Mesothelial cell of epicardium (in vitro differentiated cells): ENCODE measurements at regions not wholly inside any gene's neighbourhood (a gene's known extent, or its start where the extent isn't known, plus 50 kb on each side); places are given as distances from the start of the nearest gene placed in this dataset.
"Not testable (repeated sequence)": the region's sequence is repeated elsewhere in the genome, so short reads cannot be mapped to it uniquely, and the experiment has no call there.

ENCODE experiments used
- DNase-seq, 2 experiments: peaks; one replicate each; pipeline ENCODE4 v3.0.0; 2021; ENCODE audit warnings: low spot score in 2 of 2; ENCODE audit not compliant: unreplicated experiment in 2 of 2
- H3K27ac Mint-ChIP-seq: 2 replicates; pipeline ENCODE4 v1.8.0; 2021; ENCODE audit warnings: mixed read lengths
- H3K27me3 Mint-ChIP-seq: 2 replicates; pipeline ENCODE4 v1.8.0; 2021; ENCODE audit warnings: low read depth, mixed read lengths
- H3K36me3 Mint-ChIP-seq: 2 replicates; pipeline ENCODE4 v1.8.0; 2021; ENCODE audit warnings: mixed read lengths
- H3K4me1 Mint-ChIP-seq: 2 replicates; pipeline ENCODE4 v1.8.0; 2021; ENCODE audit warnings: mixed read lengths
- H3K4me3 Mint-ChIP-seq: 2 replicates; pipeline ENCODE4 v1.8.0; 2021; ENCODE audit warnings: mild to moderate bottlenecking, moderate library complexity, mixed read lengths
- H3K9me3 Mint-ChIP-seq: 2 replicates; pipeline ENCODE4 v1.8.0; 2021; ENCODE audit warnings: mixed read lengths
- CTCF ChIP-seq: fragments of 200-600 bp; sonication (generic); IDR thresholded peaks from one replicate; pipeline ENCODE4 v1.5.0; 2021; ENCODE audit warnings: antibody characterized with exemption; ENCODE audit not compliant: unreplicated experiment

- no peak overlapping the region for H3K27ac Mint-ChIP-seq
- TF ChIP-seq CTCF = no peak
- peaks cover 2% of the 10 kb centered on the region for H3K27me3 Mint-ChIP-seq
- H3K9me3 Mint-ChIP-seq = peaks cover 5% of the 10 kb centered on the region
- no peak for DNase-seq
- no peaks in the 10 kb centered on the region for H3K4me1 Mint-ChIP-seq
- no peaks in the 10 kb centered on the region for H3K36me3 Mint-ChIP-seq
- H3K4me3 Mint-ChIP-seq = no peak overlapping the region
Observed at GRCh38 chr3:188019727-188020126, 134.2 kb upstream of the LPP start.

- H3K27ac Mint-ChIP-seq = no peak overlapping the region
- H3K4me3 Mint-ChIP-seq = no peak overlapping the region
- H3K36me3 Mint-ChIP-seq = no peaks in the 10 kb centered on the region
- DNase-seq = no peak
- TF ChIP-seq CTCF = no peak
- H3K27me3 Mint-ChIP-seq = peaks cover 2% of the 10 kb centered on the region
- peaks cover 3% of the 10 kb centered on the region for H3K4me1 Mint-ChIP-seq
- H3K9me3 Mint-ChIP-seq = peaks cover 5% of the 10 kb centered on the region
Observed at GRCh38 chr3:188021041-188021440, 132.9 kb upstream of the LPP start.

GRCh38 chr3:188021502-188022040 lies 132.4 kb upstream of the LPP start:
- no peaks in the 10 kb centered on the region for H3K36me3 Mint-ChIP-seq
- no peak overlapping the region for H3K27ac Mint-ChIP-seq

GRCh38 chr3:188022902-188023301 lies 131.1 kb upstream of the LPP start:
- not testable (repeated sequence) for H3K27ac Mint-ChIP-seq, H3K4me1 Mint-ChIP-seq, DNase-seq, H3K4me3 Mint-ChIP-seq, H3K27me3 Mint-ChIP-seq, H3K36me3 Mint-ChIP-seq, H3K9me3 Mint-ChIP-seq

More at GRCh38 chr3:188021502-188022040, 132.4 kb upstream of the LPP start:
- Mint-ChIP-seq H3K4me3 (no peak overlapping the region), H3K27me3 (peaks cover 2% of the 10 kb centered on the region), H3K9me3 (peaks cover 5% of the 10 kb centered on the region), H3K4me1 (peaks cover 5% of the 10 kb centered on the region)
- DNase-seq = no peak
- TF ChIP-seq CTCF = no peak

- Mint-ChIP-seq H3K4me1 (peaks cover 7% of the 10 kb centered on the region), H3K36me3 (no peaks in the 10 kb centered on the region), H3K27ac (no peak overlapping the region), H3K9me3 (peaks cover 5% of the 10 kb centered on the region), H3K27me3 (no peaks in the 10 kb centered on the region), H3K4me3 (no peak overlapping the region)
- no peak for TF ChIP-seq CTCF
- DNase-seq = no peak
Observed at GRCh38 chr3:188025555-188025954, 128.4 kb upstream of the LPP start.

GRCh38 chr3:188026191-188026968 lies 127.6 kb upstream of the LPP start:
- no peak for TF ChIP-seq CTCF
- Mint-ChIP-seq H3K9me3 (no peaks in the 10 kb centered on the region), H3K36me3 (no peaks in the 10 kb centered on the region), H3K4me1 (peaks cover 7% of the 10 kb centered on the region), H3K27ac (no peak overlapping the region), H3K4me3 (no peak overlapping the region), H3K27me3 (no peaks in the 10 kb centered on the region)
- no peak for DNase-seq
